ENCODE measurements at regions not wholly inside any gene's neighbourhood (a gene's known extent, or its start where the extent isn't known, plus 50 kb on each side); places are given as distances from the start of the nearest gene placed in this dataset.
A peak's percentile ranks its signal among the peaks of the same experiment; 100 is the strongest.

DNA sequence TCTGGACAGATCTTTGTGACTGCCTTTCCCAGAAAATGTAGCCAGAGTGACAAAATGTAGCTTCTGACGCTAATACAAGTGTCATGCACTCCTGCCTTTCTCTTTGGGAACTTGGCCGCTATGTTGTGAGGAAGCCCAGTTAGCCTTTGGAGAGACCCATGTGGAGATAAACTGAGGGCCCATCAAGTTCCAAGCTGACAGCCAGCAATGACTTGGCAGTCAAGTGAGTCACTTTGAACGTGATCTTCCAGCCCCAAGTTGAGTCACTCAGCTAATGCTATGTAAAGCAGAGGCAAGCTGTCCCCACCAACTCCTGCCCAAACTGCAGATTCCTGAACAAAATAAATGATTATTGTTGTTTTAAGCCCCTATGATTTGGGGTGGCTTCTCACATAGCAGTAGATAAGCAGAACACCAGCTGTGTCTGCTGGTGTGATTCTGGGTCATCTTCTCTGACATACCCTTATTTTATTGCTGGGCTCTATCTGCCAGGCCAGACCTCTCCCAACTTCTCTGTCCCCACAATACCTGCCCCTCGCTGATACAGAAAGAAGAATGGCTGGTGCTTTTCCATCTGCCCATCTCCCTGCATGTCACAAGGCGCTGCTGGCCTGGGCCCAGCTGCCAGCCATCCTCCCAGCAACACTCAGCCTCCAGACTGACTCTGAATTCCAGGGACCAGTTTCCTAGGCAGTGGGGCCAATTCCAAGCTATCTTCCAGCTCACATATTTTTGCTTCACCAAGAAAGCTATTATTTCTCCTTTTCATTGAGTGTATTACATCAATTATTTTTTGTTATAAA, 274.8 kb downstream of the LRFN2 start:
- DNase-seq (ENCODE audit: low read depth in 2 of 2), result no peak

DNA sequence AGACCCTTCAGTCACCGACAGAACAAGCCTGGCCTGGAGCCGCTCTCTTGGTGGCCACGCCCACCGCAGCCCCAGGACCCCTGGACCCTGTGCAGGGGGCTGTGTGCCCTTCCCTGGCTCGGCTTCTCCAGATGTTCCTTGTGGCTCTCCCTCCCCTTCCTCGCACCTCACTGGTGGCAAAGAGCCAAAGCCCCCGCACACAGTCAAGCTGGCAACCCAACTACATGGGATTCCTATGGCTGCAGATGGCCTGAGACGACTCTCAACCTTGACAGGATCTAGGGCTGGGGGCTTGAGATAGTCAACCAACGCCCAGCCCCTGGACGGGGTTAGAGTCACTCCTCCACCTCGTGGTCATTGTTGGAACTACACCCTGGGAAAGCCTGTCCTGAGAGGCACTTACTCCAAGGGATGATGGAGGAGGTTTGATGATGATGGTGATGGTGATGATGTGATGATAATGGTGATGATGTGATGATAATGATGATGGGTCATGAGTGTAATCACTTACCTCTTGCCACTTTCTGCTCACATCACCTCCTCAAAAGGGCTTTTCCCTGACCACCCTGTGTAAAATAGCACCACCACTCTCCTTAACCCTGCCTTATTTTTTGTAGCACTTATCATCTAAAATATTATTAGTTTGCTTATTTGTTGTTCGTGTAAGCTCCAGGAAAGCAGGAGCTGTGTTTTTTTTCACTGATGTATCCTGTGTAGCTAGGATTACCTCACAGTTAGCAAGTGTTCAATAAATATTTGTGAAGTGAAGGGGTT, 278.4 kb downstream of the LRFN2 start:
- peak; percentile 45 to 60 for DNase-seq (ENCODE audit: low read depth in 2 of 2)

DNA sequence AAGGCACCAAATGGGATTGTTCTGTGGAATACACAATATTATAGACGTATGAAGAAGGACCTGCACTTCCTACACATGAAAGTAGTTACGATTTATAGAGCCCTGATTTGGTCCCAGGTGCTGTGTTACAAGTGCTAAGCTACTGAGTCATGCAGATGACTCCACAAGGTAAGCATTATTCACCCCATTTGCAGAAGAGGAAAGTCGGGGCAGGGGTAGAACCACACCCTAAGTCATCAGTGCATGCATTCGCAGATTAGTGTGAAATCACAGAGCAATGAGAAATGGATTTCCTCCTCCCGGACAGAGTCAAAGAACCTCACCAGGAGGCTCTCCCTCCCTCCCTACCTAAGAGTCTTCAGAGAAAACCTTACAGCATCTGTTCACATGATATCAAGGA, 279.5 kb downstream of the LRFN2 start:
- DNase-seq (ENCODE audit: low read depth in 2 of 2), result no peak

DNA sequence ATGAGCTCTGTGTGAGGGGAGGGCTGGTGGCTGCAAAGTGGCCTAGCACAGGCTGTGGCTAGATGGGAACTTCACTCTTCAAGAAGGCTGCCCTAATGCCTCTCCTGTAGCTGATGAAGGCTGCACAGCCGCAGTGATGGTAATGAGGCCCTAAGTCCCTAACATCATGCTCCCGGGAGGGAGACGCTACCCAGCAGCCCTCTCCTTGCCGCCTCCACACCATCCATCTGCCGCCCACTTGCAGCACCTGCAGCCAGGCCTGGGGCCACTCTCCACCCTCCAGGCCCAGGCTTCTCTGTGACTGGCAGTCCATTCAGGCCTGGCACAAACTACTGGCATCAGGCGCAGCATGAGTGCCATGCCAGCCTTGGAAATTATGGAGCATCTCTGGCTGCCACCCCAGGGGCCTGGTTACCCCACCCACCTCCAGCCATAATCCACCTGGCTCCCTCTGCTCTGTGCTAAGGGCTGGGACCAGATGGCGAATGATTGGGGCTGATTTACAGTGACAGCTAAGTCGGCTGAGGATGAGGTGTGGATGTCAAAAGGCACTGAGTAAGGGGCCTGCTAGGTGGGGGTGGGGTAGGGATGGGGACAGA, 284.2 kb downstream of the LRFN2 start:
- DNase-seq (ENCODE audit: low read depth in 2 of 2), result no peak

- DNase-seq (ENCODE audit: low read depth in 2 of 2), result no peak
These were observed 287.5 kb downstream of the LRFN2 start for GRCh38 chr6:40299681-40300080.

DNA sequence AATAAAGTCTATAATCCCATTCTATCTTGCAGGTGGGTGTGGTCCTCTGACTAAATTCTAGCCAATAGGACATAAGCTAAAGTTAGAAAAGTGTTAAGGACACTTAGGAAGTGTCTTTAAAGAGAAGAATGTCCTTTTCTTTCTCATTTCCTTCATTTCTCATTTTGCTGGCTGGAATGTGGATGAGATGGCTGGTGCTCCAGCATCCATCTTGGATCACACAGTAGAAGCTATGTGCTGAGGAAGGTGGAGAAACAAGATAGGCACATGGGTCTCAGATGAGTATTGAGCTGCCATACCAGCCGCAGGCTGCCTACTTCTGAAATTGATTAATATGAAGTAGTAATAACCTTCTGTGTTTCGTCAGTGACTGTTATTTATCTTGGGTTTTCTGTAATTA, 289.0 kb downstream of the LRFN2 start:
- no peak for DNase-seq (ENCODE audit: low read depth in 2 of 2)

DNA sequence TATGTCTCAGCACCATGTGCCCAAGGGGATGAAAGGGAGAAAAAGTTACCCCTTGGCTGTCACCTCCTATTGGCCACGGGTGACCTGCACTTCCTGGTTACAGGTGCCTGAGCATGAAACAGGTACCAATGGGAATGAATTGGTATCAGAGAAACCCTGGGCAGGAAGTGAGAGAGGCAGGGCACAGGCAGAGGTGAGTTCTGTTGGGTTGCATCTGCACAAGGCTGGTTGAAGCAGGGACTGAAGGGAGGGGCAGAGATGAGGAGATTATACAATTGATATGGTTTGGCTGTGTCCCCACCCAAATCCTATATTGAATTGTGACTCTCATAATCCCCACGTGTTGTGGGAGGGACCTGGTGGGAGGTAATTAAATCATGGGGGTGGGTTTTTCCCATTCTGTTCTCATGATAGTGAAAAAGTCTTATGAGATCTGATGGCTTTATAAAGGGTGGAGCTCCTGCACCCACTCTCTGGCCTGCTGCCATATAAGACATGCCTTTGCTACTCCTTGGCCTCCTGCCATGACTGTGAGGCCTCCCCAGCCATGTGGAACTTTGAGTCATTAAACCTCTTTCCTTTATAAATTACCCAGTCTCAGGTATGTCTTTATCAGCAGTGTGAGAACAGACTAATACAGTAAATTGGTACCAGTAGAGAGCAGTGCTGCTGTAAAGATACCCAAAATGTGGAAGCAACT, 291.8 kb downstream of the LRFN2 start:
- no peak for DNase-seq (ENCODE audit: low read depth in 2 of 2)

DNA sequence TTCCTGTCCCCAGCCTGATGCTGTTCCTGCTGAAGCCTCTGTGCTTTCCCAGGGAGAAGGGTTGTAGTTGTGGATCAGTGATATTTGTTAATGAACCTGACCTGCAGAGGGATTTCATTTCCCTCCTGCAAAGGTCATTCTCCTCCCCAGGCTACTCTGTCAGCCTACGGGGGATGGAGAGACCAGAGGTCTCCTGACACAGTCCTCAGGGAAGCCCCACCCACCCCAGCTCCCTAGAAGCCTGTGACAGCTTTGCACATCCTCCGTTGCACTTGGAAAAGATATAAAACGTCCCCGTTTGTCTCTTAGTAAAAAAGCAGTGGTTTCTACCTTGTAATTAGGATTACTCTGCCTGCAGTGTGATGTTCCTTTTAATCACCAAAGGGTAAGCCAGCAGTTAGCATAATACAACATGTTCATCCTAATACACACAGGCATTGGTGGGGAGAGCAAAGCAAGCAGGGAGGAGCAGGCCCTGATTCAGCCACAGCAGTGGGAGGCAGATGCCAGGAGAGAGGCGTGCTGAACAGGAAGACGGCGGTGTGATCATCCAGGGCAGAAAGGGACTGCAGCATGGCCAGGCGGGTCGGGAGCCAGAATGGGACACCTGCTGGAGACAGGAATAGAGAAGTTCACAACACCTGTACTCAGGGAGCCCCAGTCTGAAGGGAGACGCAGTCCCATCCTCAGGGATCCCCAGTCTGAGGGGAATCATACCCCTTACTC, 293.5 kb downstream of the LRFN2 start:
- DNase-seq (ENCODE audit: low read depth in 2 of 2), result no peak

DNA sequence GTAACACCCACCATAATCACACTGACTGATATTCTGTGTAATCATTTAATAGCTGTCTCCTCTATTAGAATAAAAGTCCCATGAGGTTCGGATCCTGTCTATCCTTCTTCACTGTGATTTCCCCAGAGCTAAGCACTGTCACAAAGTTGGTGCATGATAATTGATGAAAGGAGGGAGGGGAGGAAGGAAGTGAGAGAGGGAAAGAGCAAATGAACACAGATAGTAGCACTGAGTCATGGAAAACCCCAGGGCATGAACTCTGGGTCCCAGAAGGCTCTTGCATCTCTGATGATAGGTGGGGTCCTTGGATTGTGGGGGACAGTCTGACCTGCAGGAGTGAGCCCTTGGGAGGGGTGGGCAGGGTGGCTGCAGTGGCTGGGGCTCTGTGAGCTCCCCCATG, 294.1 kb downstream of the LRFN2 start:
- DNase-seq (ENCODE audit: low read depth in 2 of 2), result peak in 1 of 2 donors; percentile 5

DNA sequence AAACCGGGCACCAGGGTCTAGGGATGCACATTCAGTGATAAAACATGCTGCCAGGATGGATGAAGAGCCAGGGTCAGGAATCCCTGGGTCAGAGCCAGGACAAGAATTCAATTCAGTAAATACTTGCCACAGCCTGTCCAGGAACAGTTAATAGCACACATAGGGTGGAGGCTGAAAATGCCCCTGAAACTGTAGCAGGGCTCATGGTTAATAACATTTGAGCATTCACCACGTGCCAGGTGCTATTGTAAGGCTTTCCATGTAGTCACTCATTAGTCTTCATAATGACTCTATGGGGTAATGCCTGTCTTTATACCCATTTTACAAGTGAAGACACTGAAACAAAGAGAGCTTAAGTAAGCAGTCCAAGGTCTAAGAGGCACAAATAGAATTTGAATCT, 296.3 kb downstream of the LRFN2 start:
- DNase-seq (ENCODE audit: low read depth in 2 of 2), result no peak

GRCh38 chr6:40288919-40289318, 298.2 kb downstream of the LRFN2 start:
- no peak for DNase-seq (ENCODE audit: low read depth in 2 of 2)

GRCh38 chr6:40287296-40287850, 299.8 kb downstream of the LRFN2 start:
- no peak for DNase-seq (ENCODE audit: low read depth in 2 of 2)

DNA sequence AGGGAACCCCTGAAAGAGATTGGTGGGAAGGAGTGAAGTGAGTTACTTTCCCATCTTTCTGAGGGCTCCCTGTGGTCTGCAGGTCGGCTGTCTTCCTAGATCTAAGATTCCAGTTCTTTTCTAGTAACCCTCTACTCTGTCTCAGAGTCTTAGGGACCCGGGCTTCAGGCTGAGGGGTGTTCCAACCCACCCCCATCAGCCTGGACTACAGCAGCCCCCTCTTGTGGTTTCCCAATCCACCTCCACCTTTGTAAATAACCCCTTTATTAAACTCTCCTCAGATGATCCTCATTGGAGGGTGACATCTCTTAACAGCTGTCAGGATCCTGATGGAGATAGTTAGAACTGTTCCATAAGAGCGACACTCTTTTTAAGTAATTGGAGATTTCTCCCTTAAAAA, 300.4 kb downstream of the LRFN2 start:
- no peak for DNase-seq (ENCODE audit: low read depth in 2 of 2)

DNA sequence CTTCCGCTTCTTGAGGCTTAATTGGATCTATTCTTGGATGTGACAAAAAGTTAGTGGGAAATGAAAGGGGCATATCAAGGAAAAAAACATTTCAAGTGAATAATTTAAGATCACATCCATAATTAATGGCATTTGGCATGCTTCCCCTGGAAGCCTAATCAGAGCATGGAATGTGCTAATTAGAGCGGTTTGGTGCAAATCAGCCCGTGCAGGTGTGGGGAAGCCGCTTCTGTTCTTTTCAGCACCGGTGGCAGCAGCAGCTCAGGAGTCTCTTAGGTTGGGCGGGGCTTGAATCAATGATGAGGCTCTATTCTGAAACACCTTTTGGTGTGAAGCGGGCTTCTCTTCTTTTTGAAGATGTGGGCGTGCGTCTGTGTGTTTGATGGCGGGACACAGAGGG, 301.2 kb downstream of the LRFN2 start:
- no peak for DNase-seq (ENCODE audit: low read depth in 2 of 2)

- DNase-seq (ENCODE audit: low read depth in 2 of 2), result no peak
These were observed 301.6 kb downstream of the LRFN2 start for GRCh38 chr6:40285535-40285934.

- no peak for DNase-seq (ENCODE audit: low read depth in 2 of 2)
These were observed 304.2 kb downstream of the LRFN2 start for GRCh38 chr6:40282986-40283385.

GRCh38 chr6:40281402-40281801, 305.8 kb downstream of the LRFN2 start:
- no peak for DNase-seq (ENCODE audit: low read depth in 2 of 2)

DNA sequence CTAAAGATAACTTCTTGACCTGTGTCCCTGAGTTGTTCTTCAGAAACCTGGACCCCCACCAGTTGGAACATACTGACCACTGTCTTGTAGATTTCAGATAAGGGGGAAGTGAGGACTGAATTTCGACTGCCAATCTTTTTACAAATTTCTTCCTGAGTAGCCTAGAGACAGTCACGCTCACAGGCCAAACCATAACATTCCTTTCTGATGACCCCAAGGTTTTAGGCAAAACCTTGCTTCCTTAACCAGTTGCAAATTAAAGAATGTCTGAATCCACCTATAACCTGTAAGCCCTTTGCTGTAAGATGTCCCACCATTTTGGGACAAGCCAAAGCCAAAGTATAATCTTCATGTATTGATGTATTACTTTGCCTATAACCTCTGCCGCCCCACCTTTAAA, 306.9 kb downstream of the LRFN2 start:
- DNase-seq (ENCODE audit: low read depth in 2 of 2), result no peak

- no peak for DNase-seq (ENCODE audit: low read depth in 2 of 2)
These were observed 311.0 kb downstream of the LRFN2 start for GRCh38 chr6:40276141-40276540.

DNA sequence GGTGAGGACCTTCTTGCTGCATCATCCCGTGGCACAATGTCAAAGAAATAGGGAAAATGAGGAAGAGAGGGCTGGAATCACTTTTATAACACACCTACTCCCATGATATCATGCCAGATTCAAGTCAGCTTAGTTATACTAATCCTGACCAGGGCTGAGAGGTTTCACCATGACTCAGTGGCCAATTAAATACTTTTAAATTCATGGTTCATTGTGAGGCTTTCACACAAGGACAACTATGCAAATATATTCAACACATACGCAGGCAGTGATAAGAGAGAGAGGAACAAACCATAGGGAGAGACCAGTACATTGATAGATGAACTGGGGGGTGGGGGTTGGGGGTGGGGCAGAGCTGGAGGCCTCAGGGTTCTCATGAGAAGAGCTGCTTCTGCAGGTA, 313.1 kb downstream of the LRFN2 start:
- DNase-seq (ENCODE audit: low read depth in 2 of 2), result no peak

DNA sequence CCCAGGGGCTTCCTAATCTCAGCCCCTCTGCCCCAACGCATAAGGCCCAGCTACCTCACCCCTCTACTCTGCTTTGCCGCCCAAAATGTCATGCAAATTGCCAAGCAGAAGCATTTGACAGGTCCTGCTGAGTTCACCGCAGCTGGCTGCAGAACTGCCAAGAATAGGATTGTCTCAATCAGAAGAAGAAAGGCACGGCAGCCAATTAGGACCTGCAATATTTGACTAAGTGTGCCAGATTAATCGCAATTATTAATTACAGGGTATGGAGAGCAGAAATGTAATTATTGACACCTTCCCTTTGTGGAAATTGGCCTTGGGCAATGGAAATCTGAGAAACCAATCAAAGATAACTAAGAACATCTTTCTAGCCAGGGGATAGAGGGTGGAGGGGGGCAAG, 318.6 kb downstream of the LRFN2 start:
- no peak for DNase-seq (ENCODE audit: low read depth in 2 of 2)
